NCI-H748 treated with DMSO at 0.1 percent for 48 hours (cell line): ENCODE measurements at regions not wholly inside any gene's neighbourhood (a gene's known extent, or its start where the extent isn't known, plus 50 kb on each side); places are given as distances from the start of the nearest gene placed in this dataset.
"Not testable (repeated sequence)": the region's sequence is repeated elsewhere in the genome, so short reads cannot be mapped to it uniquely, and the experiment has no call there.

Experiments used
- DNase-seq: peaks from one replicate; lab custom pipeline; 2025; lab: John Stamatoyannopoulos, UW

GRCh38 chr1:120614931-120615639 is 108.7 kb upstream of the NBPF26 start:
- not testable (repeated sequence) for DNase-seq

GRCh38 chr1:120617493-120617892 is 106.3 kb upstream of the NBPF26 start:
- DNase-seq = not testable (repeated sequence)

GRCh38 chr1:120619867-120620692 is 103.7 kb upstream of the NBPF26 start:
- DNase-seq = not testable (repeated sequence)

- not testable (repeated sequence) for DNase-seq
Observed at GRCh38 chr1:120620693-120620969, 103.1 kb upstream of the NBPF26 start.

- not testable (repeated sequence) for DNase-seq
Observed at GRCh38 chr1:120621278-120621677, 102.5 kb upstream of the NBPF26 start.

- DNase-seq = not testable (repeated sequence)
Observed at GRCh38 chr1:120623539-120623938, 100.2 kb upstream of the NBPF26 start.

- not testable (repeated sequence) for DNase-seq
Observed at GRCh38 chr1:120624565-120625064, 99.1 kb upstream of the NBPF26 start.

- not testable (repeated sequence) for DNase-seq
Observed at GRCh38 chr1:120629832-120630455, 93.8 kb upstream of the NBPF26 start.

GRCh38 chr1:120634816-120635806 is 88.6 kb upstream of the NBPF26 start:
- not testable (repeated sequence) for DNase-seq

GRCh38 chr1:120640261-120641013 is 83.3 kb upstream of the NBPF26 start:
- not testable (repeated sequence) for DNase-seq

- not testable (repeated sequence) for DNase-seq
Observed at GRCh38 chr1:120641014-120641302, 82.8 kb upstream of the NBPF26 start.

- not testable (repeated sequence) for DNase-seq
Observed at GRCh38 chr1:120647182-120647581, 76.6 kb upstream of the NBPF26 start.

GRCh38 chr1:120648915-120649623 is 74.7 kb upstream of the NBPF26 start:
- not testable (repeated sequence) for DNase-seq

GRCh38 chr1:120649730-120650129 is 74.0 kb upstream of the NBPF26 start:
- not testable (repeated sequence) for DNase-seq

GRCh38 chr1:120654114-120654513 is 69.6 kb upstream of the NBPF26 start:
- not testable (repeated sequence) for DNase-seq

GRCh38 chr1:120655394-120655793 is 68.4 kb upstream of the NBPF26 start:
- DNase-seq = not testable (repeated sequence)

- not testable (repeated sequence) for DNase-seq
Observed at GRCh38 chr1:120656116-120656515, 67.6 kb upstream of the NBPF26 start.

GRCh38 chr1:120657804-120658203 is 65.9 kb upstream of the NBPF26 start:
- not testable (repeated sequence) for DNase-seq

- not testable (repeated sequence) for DNase-seq
Observed at GRCh38 chr1:120658622-120659021, 65.1 kb upstream of the NBPF26 start.

GRCh38 chr1:120659133-120659532 is 64.6 kb upstream of the NBPF26 start:
- not testable (repeated sequence) for DNase-seq
